Natural killer cell (primary cell): ENCODE measurements at regions not wholly inside any gene's neighbourhood (a gene's known extent, or its start where the extent isn't known, plus 50 kb on each side); places are given as distances from the start of the nearest gene placed in this dataset.

ENCODE experiments used
- ATAC-seq, 3 donors: fragments of 150-1000 bp in 2 of 3; fragments of 200-7000 bp in 1 of 3; cut with Tn5 transposase; 1 replicate in 1 of 3; 2 replicates in 2 of 3; pipeline ENCODE4 v1.10.0; 2021; ENCODE audit warnings: mild to moderate bottlenecking in 2 of 3, moderate library complexity in 2 of 3
- DNase-seq, 2 donors: peaks; one replicate each; pipeline versions ENCODE4 v3.0.0 to v3.0.0-alpha.2; 2013 to 2021; ENCODE audit warnings: mixed read lengths in 1 of 2
- H3K27ac ChIP-seq: one replicate; pipeline ENCODE4 v1.5.1; 2013; ENCODE audit warnings: mild to moderate bottlenecking, low read length
- H3K27me3 ChIP-seq: one replicate; pipeline ENCODE4 v1.6.1; 2013; ENCODE audit warnings: low read length; ENCODE audit not compliant: control insufficient read depth, insufficient read depth
- H3K36me3 ChIP-seq: one replicate; pipeline ENCODE4 v1.6.1; 2013; ENCODE audit warnings: low read length; ENCODE audit not compliant: control insufficient read depth, insufficient read depth
- H3K4me1 ChIP-seq: one replicate; pipeline ENCODE4 v1.6.1; 2013; ENCODE audit warnings: low read length; ENCODE audit not compliant: control insufficient read depth, insufficient read depth
- H3K4me3 ChIP-seq: one replicate; pipeline ENCODE4 v1.5.1; 2013; ENCODE audit warnings: low read length
- H3K9me3 ChIP-seq: one replicate; pipeline ENCODE4 v1.6.1; 2013; ENCODE audit warnings: low read length; ENCODE audit not compliant: control insufficient read depth, insufficient read depth
- H3K27ac Mint-ChIP-seq, 2 donors: one replicate each; pipeline ENCODE4 v1.8.0; 2022; ENCODE audit warnings: mild to moderate bottlenecking in 2 of 2, mixed read lengths in 2 of 2, moderate library complexity in 1 of 2
- H3K27me3 Mint-ChIP-seq, 2 donors: one replicate each; pipeline ENCODE4 v1.8.0; 2022; ENCODE audit warnings: low read depth in 2 of 2, mixed read lengths in 2 of 2
- H3K36me3 Mint-ChIP-seq: one replicate; pipeline ENCODE4 v1.8.0; 2022; ENCODE audit warnings: mixed read lengths
- H3K4me1 Mint-ChIP-seq, 2 donors: one replicate each; pipeline ENCODE4 v1.8.0; 2022; ENCODE audit warnings: mixed read lengths in 2 of 2
- H3K4me3 Mint-ChIP-seq: one replicate; pipeline ENCODE4 v1.8.0; 2022; ENCODE audit warnings: mild to moderate bottlenecking, moderate library complexity, mixed read lengths
- H3K9me3 Mint-ChIP-seq, 2 donors: one replicate each; pipeline ENCODE4 v1.8.0; 2022; ENCODE audit warnings: mixed read lengths in 2 of 2
- CTCF ChIP-seq: fragments of 200-600 bp; IDR thresholded peaks from one replicate; pipeline ENCODE4 v1.8.0; 2022; ENCODE audit warnings: antibody characterized with exemption
- WGBS: methylation state at CpG from one replicate; pipeline ENCODE4 v1.1.7; 2013; ENCODE audit warnings: missing lambda C conversion rate; ENCODE audit not compliant: insufficient coverage; 5-methylcytosine and 5-hydroxymethylcytosine counted together
- intact Hi-C: fragments of 100-400 bp; cut with micrococcal nuclease; formaldehyde crosslinking; loops from one replicate; pipeline ENCODE4 v1.14.2; 2022

- H3K4me3 Mint-ChIP-seq, result no peak overlapping the region
- H3K9me3 ChIP-seq, result no peaks in the 10 kb centered on the region
- no peak for TF ChIP-seq CTCF
These were observed 433.7 kb upstream of the SPRED2 start for GRCh38 chr2:65866148-65866547.

GRCh38 chr2:65864619-65865018 is 432.2 kb upstream of the SPRED2 start:
- Mint-ChIP-seq H3K36me3 (no peaks in the 10 kb centered on the region), H3K27ac (no peak overlapping the region), H3K9me3 (no peaks in the 10 kb centered on the region), H3K4me1 (no peaks in the 10 kb centered on the region), H3K4me3 (no peak overlapping the region), H3K27me3 (no peaks in the 10 kb centered on the region)
- DNase-seq, result no peak
- no peaks in the 10 kb centered on the region for H3K36me3 ChIP-seq
- 64% methylated on average over 2 of the region's 5 CpGs for WGBS
- H3K27me3 ChIP-seq, result no peaks in the 10 kb centered on the region
- TF ChIP-seq CTCF, result no peak
- intact Hi-C loops, result no loop called here
- no peak overlapping the region for H3K27ac ChIP-seq
- ATAC-seq, result no peak
- H3K4me3 ChIP-seq, result no peak overlapping the region
- H3K9me3 ChIP-seq, result no peaks in the 10 kb centered on the region
- H3K4me1 ChIP-seq, result no peaks in the 10 kb centered on the region

More at GRCh38 chr2:65866148-65866547, 433.7 kb upstream of the SPRED2 start:
- H3K4me1 Mint-ChIP-seq, result no peaks in the 10 kb centered on the region
- no peaks in the 10 kb centered on the region for H3K36me3 Mint-ChIP-seq
- no peaks in the 10 kb centered on the region for H3K9me3 Mint-ChIP-seq
- H3K27me3 ChIP-seq, result no peaks in the 10 kb centered on the region
- no peak overlapping the region for H3K27ac ChIP-seq
- H3K4me1 ChIP-seq, result no peaks in the 10 kb centered on the region
- H3K27me3 Mint-ChIP-seq, result peaks cover 0 to 2% of the 10 kb centered on the region in 2 donors
- intact Hi-C loops, result no loop called here
- ATAC-seq (no peak), DNase-seq (no peak)
- 89% methylated on average over 3 of the region's 3 CpGs for WGBS
- H3K36me3 ChIP-seq, result no peaks in the 10 kb centered on the region
- H3K27ac Mint-ChIP-seq, result no peak overlapping the region
- H3K4me3 ChIP-seq, result no peak overlapping the region

- intact Hi-C loops, result no loop called here
These were observed 431.3 kb upstream of the SPRED2 start for GRCh38 chr2:65863713-65864112.

More at GRCh38 chr2:65863713-65864112, 431.3 kb upstream of the SPRED2 start:
- Mint-ChIP-seq H3K27ac (no peak overlapping the region), H3K36me3 (no peaks in the 10 kb centered on the region), H3K27me3 (no peaks in the 10 kb centered on the region), H3K4me1 (no peaks in the 10 kb centered on the region), H3K9me3 (no peaks in the 10 kb centered on the region), H3K4me3 (no peak overlapping the region)
- Histone ChIP-seq H3K9me3 (no peaks in the 10 kb centered on the region), H3K4me1 (no peaks in the 10 kb centered on the region), H3K36me3 (no peaks in the 10 kb centered on the region), H3K27me3 (no peaks in the 10 kb centered on the region), H3K4me3 (no peak overlapping the region), H3K27ac (no peak overlapping the region)
- ATAC-seq (no peak), DNase-seq (no peak)
- no peak for TF ChIP-seq CTCF
